GM11168 (cell line): ENCODE measurements at regions not wholly inside any gene's neighbourhood (a gene's known extent, or its start where the extent isn't known, plus 50 kb on each side); places are given as distances from the start of the nearest gene placed in this dataset.

Experiments used
- in situ Hi-C: fragments of 300-500 bp; cut with MboI; formaldehyde crosslinking; loops from one replicate; pipeline ENCODE4 v1.12.0; 2022; ENCODE audit warnings: low sequenced_read_pairs; ENCODE audit not compliant: unreplicated experiment

DNA sequence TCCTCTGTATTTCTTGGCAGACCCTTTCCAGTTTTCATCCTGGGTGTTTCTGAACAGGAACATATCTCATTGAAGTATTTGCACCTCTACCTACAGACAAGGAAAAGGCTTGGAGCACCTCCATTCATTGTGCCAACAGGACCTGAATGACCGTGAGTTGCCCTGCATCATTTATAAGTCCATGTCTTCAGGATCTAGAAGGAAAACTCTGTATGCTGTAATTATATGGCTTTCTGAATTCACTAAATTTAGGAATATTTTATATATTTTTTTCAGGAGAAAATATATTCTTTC is 402.3 kb upstream of the SLC14A2 start:
- in situ Hi-C loops, result loop anchor here (25.0 kb wide), 1 partner anchor 526 kb away; the partner anchor contains the start of gene SETBP1

DNA sequence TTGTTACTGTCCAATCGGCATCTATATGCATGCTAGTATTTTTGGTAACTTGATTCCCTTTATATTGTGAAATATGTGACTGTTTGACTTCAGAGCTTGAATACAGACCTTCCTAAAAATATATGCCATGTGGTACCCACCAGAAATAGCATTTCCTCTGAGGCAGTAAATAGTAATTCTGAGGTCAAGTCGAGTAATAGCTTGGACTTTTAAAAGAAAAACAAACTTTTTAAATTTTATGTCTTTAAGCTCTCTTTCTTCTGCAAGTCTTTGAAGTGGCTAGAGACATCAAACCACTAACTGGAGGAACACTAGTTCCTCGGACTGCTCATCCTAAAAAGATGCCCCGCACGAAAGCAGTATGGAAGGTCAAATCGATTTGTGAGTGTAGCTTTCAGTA is 396.8 kb upstream of the SLC14A2 start:
- in situ Hi-C loops, result loop anchor here (25.0 kb wide), 1 partner anchor 531 kb away; the partner anchor contains the start of gene SETBP1

DNA sequence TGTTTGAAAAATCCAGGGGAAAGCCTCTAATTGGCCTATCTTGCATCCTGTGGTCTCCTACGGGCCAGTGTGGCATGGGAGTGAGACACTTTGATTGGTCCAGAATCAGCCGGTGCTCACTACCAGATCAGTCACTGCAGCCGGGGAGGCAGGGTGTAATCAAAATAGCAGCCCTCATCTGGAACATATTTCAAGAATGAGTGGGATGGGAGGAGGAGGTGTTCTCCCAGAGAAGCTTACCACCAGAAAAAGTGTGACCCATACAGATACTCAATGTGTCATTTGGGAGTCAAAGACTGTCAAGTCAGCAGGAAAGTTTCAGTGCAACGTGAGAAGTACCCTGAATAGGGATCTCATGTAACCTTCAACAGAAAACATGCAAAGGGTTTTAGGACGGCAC is 393.9 kb upstream of the SLC14A2 start:
- in situ Hi-C loops, result loop anchor here (25.0 kb wide), 1 partner anchor 534 kb away; the partner anchor contains the start of gene SETBP1

DNA sequence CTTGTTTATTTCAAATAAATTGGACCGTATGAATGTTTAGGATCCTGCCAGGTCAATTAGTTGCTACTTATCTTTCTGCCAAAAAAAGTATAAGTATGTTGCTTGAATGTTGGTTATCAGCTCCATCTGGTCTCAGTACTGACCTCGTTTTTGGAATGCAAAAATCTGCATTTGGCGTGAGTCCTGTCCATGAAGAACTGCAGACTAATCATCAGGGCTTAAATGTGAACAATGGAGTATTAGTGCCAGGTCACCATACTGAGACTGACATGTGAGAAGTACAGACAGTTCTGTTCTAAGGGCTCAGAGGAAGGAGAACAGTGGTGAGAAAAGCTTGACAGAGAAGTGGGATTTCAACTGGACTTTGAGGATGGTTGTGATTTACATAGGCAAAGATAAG is 393.1 kb upstream of the SLC14A2 start:
- in situ Hi-C loops, result loop anchor here (25.0 kb wide), 1 partner anchor 535 kb away; the partner anchor contains the start of gene SETBP1

DNA sequence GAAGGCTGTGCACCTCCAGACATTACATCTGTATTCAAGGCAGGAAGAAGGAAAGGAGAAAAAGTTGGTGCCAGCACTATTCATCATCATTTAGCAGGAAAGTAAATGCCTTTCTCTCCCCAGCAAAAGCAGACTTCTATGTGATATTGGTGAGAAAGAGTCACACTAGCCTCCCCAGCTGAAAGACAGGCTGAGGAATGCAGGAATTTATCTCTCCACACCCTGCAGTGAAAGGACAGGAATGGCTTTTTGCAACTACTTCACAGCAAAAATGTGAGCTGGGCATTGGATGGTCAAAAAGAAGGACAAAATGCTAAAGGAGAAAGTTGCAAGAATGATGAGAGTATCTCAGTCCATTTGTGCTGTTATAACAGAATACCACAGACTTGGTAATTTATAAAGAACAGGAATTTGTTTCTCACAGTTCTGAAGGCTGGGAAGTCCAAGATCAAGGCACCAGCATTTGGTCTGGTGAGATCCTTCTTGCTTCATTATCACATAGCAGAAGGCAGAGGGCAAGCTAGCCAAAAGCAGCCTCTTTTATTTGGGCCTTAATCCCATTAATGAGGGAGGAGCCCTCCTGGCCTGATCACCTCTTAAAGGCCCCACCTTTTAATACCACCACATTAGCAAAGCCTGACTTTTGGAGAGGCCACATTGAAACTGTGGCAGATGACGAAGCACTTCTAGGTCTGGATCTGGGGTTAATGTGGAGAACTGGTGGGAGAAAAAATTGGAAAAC is 388.1 kb upstream of the SLC14A2 start:
- in situ Hi-C loops, result no loop called here

DNA sequence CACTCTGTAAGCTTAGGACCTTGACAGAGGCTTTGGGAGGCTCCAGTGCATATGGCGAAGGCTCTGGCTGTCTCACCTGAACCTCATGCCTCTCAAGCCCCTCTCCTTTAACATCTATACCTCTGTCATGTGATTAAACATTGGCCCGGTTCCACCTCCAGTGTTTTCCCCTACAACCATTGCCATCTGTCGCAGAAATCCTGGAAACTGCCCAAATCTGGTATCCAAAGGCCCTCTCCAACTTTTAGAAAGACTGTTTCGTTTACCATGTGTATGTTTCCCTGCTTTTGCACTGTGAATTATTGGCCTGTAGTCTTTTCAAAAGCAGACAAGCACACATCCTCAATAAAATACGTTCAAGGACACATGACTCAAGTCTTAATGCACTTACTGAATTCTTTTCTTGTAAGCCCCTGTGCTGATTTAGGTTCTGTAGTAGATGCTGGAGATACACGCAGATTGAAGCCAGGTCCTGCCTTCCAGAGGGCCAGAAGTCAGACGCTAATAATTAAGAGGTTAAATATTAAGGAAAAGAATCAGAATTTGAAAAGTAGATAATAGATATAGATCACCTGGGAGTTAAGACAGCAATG is 386.4 kb upstream of the SLC14A2 start:
- in situ Hi-C loops, result no loop called here

DNA sequence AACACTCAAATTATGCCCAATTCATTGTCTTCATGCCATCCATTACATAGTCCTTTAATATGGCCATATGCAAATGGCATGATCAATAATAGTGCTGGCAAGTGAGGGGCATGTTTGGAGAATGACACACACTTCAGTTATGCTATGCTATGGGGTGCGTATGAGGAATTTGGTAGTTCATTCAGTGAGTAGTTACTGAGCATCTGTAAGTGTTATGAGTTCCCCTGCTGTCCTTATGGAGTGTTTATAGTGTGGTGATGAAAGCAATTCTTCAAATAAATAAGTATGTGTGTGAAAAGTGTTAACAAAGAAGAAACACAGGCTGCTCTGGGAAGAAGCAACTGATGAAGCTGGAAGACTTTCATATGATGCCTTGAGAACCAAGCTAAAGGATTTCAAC is 383.7 kb upstream of the SLC14A2 start:
- in situ Hi-C loops, result no loop called here

DNA sequence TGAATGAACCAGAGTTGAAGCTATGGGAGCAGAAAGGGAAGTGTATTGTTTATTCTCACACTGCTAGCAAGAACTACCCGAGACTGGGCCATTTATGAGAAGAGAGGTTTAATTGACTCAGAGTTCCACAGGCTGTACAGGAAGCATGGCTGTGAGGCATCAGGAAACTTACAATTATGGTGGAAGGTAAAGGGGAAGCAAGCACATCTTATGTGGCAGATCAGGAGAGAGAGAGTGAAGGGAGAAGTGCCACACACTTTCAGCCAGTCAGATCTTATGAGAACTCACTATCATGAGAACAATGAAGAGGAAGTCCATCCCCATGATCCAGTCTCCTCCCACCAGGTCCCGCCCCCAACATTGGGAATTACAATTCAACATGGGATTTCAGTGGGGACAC is 383.2 kb upstream of the SLC14A2 start:
- in situ Hi-C loops, result no loop called here

DNA sequence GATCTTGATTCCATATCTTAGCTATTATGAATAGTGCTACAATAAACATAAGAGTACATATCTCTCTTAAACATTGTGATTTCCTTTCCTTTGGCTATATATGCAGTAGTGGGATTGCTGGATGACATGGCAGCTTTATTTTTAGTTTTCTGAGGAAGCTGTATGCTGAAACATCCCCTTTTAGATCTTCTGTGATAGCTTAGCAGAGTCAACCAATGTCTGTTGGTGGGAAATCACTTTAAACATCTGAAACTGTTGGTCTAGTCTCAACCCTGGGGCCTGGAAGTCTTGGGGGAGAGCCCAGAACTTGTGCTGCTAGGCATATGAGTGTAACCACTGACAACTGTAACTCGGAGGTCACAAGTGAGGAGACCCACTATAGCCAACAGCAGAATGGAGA is 378.6 kb upstream of the SLC14A2 start:
- in situ Hi-C loops, result no loop called here

DNA sequence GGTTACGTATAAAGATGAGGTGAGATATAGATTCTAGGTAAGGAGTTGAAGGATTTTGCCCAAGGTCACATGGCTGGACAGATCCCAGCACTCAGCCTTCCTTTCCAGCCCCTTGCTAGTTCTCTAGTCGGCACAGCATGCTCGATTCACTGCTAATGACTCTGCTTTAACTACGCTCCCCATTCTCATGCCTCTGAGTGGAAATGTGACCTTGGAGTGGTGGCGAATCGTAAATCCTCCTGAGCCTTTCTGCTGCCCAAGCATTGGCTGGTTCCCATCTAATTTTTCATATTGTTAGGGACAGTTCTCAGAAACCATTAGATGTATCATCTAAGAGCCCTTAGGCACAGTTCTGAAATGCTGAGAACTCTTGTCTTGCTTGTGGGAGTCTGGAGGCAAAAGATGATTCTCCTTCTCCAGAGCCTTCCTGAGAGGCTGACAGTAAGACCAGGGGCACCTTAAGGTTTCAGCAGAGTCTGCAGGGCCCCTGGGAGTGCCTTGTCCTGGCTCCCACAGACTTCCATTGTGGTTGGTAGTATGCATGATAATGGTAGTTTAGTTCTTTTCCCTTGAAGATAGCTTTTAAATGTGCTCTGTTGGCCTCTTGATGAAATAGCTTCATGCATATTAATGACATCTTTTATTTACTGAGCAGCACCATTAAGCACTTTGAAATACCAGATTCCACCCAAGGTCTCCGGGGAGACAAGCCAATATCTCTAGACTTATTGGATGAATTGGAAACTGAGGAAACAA is 377.8 kb upstream of the SLC14A2 start:
- in situ Hi-C loops, result no loop called here

DNA sequence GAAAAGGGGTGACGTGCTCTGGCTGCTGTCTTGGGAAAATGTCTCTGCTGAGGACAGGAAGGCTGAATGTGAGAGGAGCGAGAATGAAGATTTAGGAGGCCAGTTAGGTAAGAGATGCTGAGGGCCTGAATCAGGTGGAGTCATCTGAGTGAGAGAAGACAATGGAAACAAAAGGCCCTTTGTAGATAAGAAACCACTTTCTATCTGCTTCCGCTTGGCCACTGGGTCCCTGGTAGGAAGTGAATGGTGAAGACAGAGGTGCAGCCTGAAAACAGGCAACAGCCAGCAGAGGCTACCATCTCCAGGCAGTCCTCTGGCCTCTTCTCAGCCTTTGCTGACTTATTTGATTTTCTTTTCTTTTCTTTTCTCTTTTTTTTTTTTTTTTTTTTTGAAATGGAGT is 374.0 kb upstream of the SLC14A2 start:
- in situ Hi-C loops, result no loop called here

DNA sequence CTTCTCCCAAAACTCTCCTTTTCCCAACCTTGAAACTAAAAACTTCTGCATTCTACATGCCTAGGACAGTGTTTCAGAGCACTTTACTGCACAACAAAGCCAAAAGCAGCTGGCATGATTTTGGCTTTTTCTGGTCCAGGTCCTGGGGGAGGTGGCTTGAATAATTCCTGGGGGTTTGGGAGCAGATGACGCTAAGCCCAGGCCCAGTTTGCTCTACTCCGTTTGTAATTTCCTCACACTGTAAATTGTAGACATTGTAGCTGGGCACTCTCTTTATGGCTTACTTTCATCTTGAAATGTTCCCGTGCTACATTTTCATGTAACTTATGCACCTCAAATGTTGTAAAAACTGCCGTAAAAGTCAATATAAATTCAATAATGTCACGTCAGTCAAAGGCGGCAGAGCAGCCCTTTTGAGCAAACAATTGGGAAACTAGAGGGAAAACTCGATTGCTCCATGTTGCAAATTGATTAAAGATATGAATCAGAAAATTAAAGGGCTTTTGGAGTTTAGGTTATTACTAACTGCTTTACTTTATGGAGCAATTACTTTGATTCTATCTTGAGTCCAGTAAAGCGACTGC is 373.2 kb upstream of the SLC14A2 start:
- in situ Hi-C loops, result no loop called here

DNA sequence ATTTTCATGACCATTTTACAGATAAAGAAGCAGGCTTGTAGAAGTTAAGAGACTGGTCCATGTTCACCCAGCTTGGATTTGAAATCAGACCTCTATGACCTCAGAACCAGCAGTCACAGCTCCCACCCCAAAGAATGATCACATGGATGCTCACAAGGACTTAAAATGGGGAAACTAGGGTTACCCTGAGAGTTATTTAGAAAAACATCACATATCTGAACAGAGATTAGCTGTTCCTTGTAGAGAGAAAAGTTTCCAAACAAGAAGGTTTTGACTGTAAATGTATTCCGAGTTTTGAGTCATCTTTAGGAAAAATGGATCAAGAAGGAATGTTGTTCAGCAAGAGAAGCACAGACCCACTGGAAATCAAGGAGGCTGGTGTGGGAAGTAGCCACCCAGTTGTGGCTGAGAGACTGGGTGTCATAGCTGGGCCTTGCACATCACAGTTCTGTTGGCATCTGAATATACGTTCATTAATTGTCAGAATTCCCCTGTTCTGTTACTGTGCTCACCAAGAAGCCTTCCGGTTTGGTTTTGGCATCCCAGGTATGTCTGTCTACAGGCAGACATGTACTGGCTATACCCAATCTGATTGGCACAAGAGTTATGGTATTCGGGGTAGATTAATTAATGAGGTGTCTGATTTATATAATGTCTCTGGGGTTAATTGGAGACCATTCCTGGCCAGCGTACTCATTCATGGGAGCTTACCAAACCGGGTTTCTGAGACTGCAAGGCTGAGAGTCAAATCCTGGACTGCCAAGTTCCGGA is 371.8 kb upstream of the SLC14A2 start:
- in situ Hi-C loops, result no loop called here

DNA sequence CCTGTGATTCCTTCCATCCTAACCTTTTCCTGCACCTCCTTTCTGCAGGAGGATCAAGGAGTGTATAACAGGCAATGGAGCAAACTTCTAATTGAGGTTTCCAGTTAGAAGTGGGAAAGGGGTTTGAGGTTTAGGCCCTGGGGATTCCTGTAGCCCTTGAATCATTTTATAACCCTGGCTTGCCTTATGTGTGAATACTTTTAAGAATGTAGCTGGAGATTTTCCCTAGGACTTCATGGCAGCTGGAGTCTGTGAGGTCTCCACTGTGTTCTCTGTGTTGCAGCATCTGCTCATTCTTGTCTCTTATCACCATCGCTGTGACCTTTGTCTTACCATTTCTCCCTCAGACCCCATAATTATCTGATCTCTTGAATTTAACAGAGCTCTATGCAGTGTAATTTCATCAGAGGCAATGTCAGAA is 370.2 kb upstream of the SLC14A2 start:
- in situ Hi-C loops, result no loop called here

DNA sequence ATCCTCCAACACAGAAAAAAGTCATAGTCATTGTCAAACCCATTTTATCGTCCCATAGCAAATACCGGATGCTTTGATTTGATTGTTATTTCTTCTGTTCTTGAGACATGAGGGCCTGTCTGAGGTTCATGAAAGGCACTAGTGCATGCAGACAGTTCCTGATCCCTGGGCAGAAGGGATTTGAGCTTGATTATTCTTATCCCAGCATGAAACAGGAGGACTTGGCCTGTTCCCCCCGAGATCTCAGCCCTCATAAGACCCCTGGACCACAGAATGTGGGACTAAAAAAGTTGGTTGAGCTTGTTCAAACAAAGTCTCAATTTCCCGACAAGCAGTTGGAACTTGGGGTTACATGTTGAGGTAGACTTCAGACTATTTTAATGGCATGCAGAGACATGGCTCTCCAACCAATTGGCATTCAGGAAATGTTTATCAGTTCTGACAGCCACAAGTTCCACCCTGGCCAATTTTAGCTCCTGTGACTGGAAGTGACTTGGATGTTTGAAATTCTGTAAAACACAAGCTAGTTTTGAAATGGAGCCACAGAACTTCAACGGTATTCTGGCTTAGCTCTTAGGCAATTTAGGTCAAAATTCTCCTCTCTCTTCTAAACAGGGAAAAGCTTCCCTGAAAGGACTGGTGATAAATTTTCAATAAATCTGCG is 366.9 kb upstream of the SLC14A2 start:
- in situ Hi-C loops, result no loop called here

DNA sequence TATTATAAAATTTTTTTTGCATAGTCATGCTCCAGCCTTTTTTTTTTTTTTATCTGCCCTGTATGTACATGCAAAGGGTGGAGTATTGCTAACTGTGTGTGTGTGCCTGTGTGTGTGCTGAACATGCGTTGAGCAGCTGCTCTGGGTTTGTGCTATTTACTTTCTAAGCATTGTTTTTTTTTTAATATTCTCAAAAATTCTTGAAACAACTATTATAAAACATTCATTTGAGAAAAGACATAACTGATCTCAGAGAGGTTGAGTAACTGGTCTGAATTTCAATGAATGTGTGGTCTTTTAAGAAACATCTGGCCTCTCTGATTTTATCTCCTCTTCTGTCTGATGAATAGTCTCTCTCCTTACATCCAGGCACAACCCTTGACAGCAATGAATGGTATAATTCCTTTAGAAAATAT is 366.0 kb upstream of the SLC14A2 start:
- in situ Hi-C loops, result no loop called here

DNA sequence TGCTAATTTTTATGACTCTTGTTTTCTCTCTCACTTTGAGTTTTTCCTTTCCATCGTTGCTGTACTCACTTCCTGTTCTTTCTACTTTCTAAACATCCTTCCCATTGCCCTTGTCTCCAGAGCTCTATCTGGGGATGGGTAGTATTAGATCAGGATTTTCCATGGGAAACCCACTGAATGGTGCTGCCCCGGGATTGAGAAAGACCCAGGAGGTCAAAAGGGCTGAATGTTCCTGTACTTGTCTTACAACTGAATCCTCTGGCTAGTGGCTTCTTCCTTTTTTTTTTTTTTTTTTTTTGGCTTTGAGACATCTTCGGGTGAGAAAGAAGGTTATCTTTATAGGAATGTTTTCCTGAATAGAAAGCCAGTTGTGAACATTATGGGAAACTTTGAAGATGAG is 364.8 kb upstream of the SLC14A2 start:
- in situ Hi-C loops, result no loop called here

DNA sequence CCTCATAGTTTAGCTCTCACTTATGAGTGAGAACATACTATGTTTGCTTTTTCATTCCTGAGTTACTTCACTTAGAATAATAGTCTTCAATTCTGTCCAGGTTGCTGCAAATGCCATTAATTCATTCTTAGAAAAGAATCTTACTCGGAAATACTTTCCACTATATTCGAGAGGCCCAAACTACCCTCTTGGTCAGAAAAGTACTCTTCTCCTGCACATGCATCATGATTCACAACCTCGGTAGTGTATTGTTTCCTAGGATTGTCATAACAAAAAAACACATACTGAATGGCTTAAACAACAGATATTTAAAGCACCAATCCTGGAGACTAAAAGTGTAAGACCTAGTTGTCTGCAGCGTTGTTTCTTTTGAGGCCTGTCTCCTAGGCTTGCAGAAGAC is 364.0 kb upstream of the SLC14A2 start:
- in situ Hi-C loops, result no loop called here

DNA sequence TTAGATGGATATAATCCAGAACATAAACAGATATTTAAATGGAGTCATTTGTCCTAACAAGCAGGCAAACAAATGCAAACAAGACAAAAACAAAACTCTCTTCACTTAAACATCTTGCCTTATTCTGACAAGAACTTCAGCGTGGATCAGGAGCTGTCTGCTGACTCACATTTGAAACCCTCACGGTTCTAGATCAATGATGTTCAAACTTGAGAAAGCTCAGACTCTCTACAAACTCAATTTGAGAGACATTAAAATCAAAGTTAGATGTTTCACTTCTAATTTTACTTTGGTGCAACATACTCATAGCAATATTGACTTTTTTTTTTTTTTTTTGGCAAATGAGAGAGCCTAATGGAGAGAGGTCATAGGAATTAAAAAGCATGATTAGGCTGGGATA is 362.8 kb upstream of the SLC14A2 start:
- in situ Hi-C loops, result no loop called here

DNA sequence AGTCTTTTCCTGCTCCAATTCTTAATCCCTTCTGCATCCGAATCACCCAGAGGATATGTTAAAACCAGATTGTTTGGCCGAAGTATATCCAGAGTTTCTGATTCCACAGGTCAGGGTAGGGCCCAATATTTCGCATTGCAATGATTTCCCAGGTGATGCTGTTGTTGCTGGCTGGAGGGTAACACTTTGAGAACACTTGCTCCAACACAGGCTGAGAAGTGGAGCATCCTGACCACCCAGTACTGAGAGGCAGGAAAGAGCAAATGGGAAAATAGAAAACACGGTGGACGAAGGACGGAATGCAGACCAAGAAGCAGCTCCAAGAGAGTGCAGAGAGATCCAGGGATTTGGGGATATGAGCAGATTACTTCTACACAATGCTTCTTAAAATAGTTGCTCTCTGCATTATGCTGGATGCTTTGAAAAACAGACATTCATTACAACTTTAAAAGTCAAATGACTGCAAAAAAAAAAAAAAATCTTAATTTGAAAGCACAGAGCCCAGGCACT is 362.2 kb upstream of the SLC14A2 start:
- in situ Hi-C loops, result no loop called here
